CD1c-positive myeloid dendritic cell (primary cell): ENCODE measurements at regions not wholly inside any gene's neighbourhood (a gene's known extent, or its start where the extent isn't known, plus 50 kb on each side); places are given as distances from the start of the nearest gene placed in this dataset.

Experiments
- DNase-seq: peaks from one replicate; pipeline ENCODE4 v3.0.0-alpha.2; 2016; ENCODE audit errors: extremely low spot score

GRCh38 chrX:110408949-110409588 is 50.4 kb downstream of the RTL9 start:
- no peak for DNase-seq

- peak; percentile 13 for DNase-seq
Observed at GRCh38 chrX:110409925-110410324, 51.3 kb downstream of the RTL9 start.

DNA sequence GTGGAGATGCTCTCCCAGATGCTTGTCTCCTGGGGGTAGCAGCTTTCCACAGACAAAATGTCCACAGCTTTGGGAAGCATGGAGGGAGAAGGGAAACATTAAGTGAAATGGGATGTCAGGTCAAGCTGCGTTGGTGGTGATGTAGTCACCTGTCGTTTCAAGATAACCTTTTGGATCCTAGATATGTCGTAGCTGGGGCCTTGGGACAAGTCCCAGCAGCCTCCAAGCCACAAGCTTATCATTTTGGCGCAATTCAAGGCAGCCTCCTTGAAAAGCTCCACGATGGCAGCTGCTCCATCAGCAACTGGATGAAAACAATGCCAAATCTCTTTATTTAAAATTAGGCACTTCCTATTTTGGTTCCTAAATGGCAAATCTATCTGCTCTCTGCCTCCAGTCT is 52.0 kb downstream of the RTL9 start:
- DNase-seq, result no peak

- peak; percentile 70 for DNase-seq
Observed at GRCh38 chrX:110412971-110413726, 54.5 kb downstream of the RTL9 start.

DNA sequence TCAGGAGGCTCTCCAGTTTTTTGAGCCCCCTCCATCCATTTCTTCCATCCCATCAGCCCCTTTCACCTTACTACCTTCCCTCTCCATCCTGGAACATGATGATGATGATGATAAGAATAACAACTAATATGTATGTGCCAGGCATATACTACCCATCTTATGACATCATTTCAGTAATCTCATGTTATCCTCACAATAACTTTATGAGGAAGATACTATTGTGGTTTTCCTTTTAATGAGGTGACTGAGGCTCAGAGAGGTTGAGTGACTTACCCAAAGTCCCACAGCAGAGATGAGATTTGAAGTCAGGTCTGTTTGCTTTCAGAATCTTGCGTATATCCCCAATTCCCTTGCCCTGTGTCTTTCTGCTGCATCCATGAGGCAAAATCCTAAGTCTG is 55.1 kb downstream of the RTL9 start:
- no peak for DNase-seq

- no peak for DNase-seq
Observed at GRCh38 chrX:110414273-110414672, 55.6 kb downstream of the RTL9 start.

- no peak for DNase-seq
Observed at GRCh38 chrX:110414679-110415439, 56.2 kb downstream of the RTL9 start.

- no peak for DNase-seq
Observed at GRCh38 chrX:110415440-110416170, 57.0 kb downstream of the RTL9 start.

DNA sequence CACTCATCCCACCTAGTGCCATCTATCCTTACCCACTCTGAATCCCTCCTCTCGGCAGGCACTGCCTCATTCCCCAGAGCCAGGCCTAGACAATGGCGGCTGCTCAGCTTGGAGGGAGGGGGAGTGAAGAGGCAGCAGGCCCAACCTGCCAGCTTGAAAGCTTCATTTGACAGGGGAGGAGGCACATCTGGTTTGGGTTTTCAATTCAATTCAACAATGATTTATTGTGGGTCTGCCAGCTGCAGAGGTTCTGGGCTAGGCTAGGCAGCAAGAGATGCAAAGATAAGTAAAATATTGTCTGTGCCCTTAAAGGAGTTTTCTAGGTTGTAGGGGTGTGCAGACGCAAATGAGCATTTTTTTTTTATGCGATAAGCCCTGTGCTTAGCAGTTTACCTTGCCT is 58.5 kb downstream of the RTL9 start:
- no peak for DNase-seq

DNA sequence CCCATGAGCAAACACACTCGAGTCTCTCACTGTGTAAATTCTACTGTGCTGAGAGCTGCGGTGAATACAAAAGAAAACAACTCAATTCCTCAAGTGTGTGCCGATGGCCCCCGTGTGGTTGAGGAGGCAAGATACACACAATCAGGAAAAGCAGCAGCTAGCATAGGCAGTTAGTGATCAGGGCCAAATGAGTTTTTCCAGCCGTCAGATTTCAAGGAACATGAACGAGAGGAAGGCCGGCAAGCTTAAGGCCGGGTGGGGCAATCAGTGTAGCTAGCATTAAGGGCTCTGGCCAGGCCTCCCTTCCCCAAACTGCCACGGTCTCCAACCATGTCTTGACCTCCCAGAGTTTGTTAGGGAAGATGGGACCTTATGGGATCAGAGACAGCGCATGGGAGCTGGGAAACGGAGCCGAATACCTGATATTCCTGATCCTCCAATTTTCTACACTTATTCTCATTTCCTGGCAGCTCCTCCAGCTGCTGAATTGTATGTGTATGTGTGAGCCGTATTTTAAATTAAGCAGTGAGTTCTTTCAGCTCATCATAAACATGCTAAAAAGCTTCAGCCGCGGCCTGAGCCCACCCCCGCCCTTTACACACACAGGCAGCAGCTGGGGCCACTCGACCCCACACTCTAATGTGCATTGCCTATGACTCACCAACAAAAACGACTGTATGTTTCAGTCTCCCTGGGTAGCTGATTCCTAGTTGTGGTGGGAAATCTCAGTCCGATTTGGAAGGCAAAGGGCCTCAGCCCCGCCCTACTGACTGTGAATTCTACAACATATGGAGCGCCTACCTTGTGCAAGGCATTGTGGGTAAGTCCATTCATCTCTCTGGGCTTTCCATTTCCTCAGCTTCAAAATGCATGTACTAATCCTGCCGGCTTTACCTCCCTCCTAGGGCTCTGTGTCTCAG is 59.9 kb downstream of the RTL9 start:
- DNase-seq, result no peak

DNA sequence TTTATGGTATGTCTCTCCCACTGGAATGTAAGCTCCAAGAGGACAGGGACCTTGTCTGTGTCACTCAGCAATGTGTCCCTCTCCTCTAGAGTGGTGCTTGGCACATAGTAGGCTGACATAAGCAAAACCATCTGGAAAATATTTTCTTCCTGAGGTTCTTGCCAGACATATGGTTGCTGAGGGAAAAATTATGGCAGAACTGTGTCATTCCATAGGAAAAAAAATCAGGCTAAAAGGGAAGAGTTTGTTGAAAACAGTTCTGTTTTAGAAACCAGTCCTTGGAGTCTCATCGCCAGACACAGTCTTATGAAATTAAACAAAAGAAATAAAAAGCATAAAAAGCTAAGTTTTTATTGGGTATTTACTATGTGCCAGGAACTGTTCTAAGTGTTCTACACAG is 60.9 kb downstream of the RTL9 start:
- no peak for DNase-seq

DNA sequence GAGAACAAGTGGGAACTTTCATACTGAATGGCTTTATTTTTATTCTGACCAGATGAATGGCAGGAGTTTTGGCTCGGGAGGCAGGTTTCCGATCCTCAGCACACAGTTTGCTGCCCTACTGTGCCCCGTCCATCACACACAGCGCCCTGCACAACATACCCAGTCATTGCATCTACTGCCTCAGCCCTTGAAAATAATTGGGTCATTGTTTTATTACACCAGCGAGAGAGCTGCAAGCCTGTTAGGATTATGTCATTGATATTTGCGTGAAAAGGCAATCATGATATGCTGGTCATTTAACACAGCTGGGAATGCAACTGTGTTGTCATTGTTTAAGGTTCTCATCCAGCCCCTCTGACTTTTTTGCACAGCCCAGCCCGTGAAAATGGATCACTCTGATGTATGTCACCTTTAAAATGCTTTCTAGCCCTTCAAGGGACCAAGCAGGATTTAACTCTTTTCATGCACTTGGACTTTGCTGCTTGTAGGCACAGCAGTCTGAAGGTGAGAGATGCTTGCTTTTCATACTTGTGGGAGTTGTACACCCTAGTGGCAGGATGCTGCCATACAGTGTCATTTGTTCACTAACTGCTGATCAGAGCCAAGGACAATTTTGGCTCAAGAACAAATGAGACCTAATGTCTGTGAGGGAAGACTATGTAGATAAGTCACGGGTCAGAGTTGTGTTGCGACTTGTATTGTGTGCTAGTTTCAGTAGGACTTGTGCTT is 62.3 kb downstream of the RTL9 start:
- DNase-seq, result no peak

GRCh38 chrX:110421500-110422455 is 63.1 kb downstream of the RTL9 start:
- DNase-seq, result no peak

DNA sequence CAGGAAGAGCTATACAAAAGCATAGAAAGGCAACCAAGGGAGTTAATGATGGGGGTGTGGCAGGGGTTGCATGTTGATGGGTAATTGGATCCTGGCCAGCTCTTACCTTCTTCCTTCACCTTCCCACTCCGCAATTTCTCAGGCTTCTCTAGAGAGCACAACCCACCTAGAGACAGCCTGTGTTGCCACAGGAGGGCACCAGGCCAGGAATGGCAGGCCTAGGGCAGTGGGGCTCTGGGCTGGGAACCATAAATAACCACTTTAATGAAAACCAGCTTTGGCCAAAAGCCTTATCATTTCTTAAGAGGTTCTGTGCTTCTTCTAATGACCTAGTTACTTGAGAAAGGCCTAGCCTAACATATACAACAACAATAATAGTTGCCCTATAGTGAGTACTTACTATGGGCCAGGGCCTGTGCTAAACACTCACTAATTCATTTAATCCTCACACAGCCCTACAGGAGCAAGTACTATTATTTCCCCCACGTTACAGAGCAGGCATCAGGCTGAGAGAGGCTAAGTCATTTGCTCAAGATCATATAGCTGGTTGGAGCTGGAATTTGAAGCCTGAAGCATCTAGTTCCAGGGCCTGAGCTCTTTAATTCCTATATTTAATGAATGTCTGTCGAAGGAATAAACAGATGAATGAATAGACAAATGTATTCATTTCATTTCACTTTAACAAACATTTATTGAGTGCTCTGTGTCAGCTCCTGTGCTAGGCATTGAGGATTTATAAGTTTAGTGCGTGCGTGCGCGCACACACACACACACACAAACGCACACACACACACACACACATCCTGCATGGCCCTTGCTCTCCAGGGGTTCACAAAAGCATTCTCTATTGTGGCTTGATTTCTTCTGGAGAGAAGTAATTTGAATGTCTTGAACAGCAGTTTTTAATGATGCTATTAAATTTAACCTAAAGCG is 66.8 kb downstream of the RTL9 start:
- no peak for DNase-seq

GRCh38 chrX:110426155-110426504 is 67.5 kb downstream of the RTL9 start:
- no peak for DNase-seq

DNA sequence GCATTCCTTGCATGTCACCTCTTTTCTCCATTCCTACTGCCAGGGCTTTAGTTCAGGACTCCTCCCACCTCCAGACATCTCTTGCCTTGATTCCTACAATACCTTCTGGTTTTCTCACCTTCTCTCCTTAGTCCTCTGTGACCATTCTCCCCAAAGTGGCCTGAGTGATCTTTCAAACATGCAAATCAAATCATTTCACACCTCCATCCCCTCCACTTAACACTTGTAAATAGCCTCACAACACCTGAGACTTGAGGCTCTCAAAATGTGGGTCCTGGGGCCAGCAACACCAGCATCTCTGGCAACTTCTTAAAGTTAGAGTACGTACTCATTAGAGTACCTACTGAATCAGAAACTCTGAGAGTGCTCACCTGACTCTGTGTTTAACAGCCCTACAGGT is 68.4 kb downstream of the RTL9 start:
- no peak for DNase-seq

DNA sequence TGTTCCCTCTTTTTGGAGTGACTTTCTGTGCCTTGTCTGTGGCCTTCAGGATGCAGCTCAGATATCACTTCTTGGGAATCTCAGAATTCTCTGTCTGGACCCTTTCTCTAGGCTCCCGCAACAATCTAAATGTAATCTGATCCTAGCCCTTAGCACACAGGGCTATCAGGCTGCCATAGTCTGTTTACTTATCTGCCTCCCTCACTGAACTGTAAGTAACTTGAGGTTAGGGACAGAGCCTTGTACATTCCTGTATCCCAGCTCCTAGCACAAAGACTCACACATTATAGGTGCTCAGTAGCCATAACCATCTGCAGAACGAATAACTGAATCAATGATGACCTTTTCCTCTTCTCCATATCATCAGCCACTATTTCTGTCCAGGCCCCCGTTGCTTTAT is 69.5 kb downstream of the RTL9 start:
- DNase-seq, result no peak
